Vagina (tissue), 2 donors: ENCODE measurements at regions not wholly inside any gene's neighbourhood (a gene's known extent, or its start where the extent isn't known, plus 50 kb on each side); places are given as distances from the start of the nearest gene placed in this dataset.

Experiments used
- DNase-seq, 2 donors: peaks; one replicate each; pipeline ENCODE4 v3.0.0-alpha.2; 2017; ENCODE audit errors: extremely low spot score in 2 of 2
- H3K27ac ChIP-seq: fragments of 200-600 bp; sonication (generic); one replicate; pipeline ENCODE4 v1.5.1; 2019
- H3K27me3 ChIP-seq: fragments of 200-600 bp; sonication (generic); one replicate; pipeline ENCODE4 v1.5.1; 2019
- H3K36me3 ChIP-seq, 2 donors: fragments of 200-600 bp; sonication (generic); one replicate each; pipeline ENCODE4 v1.5.1; 2017 to 2019
- H3K4me1 ChIP-seq: fragments of 200-600 bp; sonication (generic); one replicate; pipeline ENCODE4 v1.5.1; 2019
- H3K4me3 ChIP-seq, 2 donors: fragments of 200-600 bp; sonication (generic); 1 replicate in 1 of 2; 2 replicates in 1 of 2; pipeline ENCODE4 v1.5.1; 2016 to 2019
- H3K9me3 ChIP-seq: fragments of 200-600 bp; sonication (generic); one replicate; pipeline ENCODE4 v1.5.1; 2019
- CTCF ChIP-seq, 3 experiments: fragments of 450-650 bp in 2 of 3; fragments of 200-600 bp in 1 of 3; sonication (generic) in 1 of 3; IDR thresholded peaks; one replicate each; pipeline ENCODE4 v1.5.1; 2017 to 2019; ENCODE audit warnings: antibody characterized with exemption in 3 of 3, mild to moderate bottlenecking in 2 of 3, moderate library complexity in 2 of 3
- POLR2A ChIP-seq, 2 donors: fragments of 450-650 bp; IDR thresholded peaks; one replicate each; pipeline ENCODE4 v1.6.1; 2017; ENCODE audit warnings: antibody characterized with exemption in 2 of 2, mild to moderate bottlenecking in 2 of 2, moderate library complexity in 2 of 2
- POLR2AphosphoS5 ChIP-seq, 2 donors: sonication (generic); formaldehyde crosslinking; IDR thresholded peaks; one replicate each; pipeline ENCODE4 v1.9.0; 2017; ENCODE audit warnings: antibody characterized with exemption in 2 of 2, mild to moderate bottlenecking in 2 of 2, low read depth in 1 of 2; ENCODE audit not compliant: insufficient read depth in 1 of 2
- intact Hi-C: fragments of 100-400 bp; cut with DNase I; formaldehyde crosslinking; loops from one replicate; pipeline ENCODE4 v1.15.1; 2023

GRCh38 chr15:93585012-93585411, 496.0 kb upstream of the RGMA start:
- intact Hi-C loops, result no loop called here
- no peak for DNase-seq

DNA sequence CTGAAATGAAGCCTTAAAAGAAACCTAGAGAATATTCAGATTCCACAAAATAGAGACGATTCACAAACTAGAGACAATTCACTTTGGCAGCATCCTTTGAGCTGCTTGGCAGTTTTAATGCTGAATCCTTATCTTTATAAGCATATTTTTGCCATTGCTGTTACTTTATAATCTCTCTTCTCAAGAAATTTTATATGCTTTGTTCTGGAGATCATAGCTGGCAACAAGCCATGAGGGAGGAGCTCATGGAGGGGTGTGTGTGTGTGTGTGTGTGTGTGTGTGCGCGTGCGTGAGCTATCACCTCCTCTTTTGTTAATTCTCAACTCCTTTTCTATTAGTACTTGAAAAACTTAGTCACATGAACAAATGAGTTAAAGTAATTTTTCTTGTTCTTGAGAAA, 495.0 kb upstream of the RGMA start:
- Histone ChIP-seq H3K4me3 (no peak overlapping the region), H3K27me3 (no peaks in the 10 kb centered on the region), H3K9me3 (no peaks in the 10 kb centered on the region), H3K27ac (no peak overlapping the region), H3K4me1 (no peaks in the 10 kb centered on the region), H3K36me3 (no peaks in the 10 kb centered on the region)
- peak in 1 of 2 donors; percentile 32 for DNase-seq
- intact Hi-C loops, result no loop called here
- TF ChIP-seq CTCF (IDR thresholded peaks at IDR 0.05) (no peak), POLR2A (IDR thresholded peaks at IDR 0.05) (no peak), POLR2AphosphoS5 (IDR thresholded peaks at IDR 0.05; ENCODE audit: insufficient read depth in 1 of 2, low read depth in 1 of 2) (no peak)

More at GRCh38 chr15:93585012-93585411, 496.0 kb upstream of the RGMA start:
- no peaks in the 10 kb centered on the region for H3K9me3 ChIP-seq
- no peaks in the 10 kb centered on the region for H3K4me1 ChIP-seq
- no peaks in the 10 kb centered on the region for H3K27me3 ChIP-seq
- no peak overlapping the region for H3K27ac ChIP-seq
- no peak overlapping the region for H3K4me3 ChIP-seq
- no peak for TF ChIP-seq CTCF (IDR thresholded peaks at IDR 0.05)
- H3K36me3 ChIP-seq, result no peaks in the 10 kb centered on the region

DNA sequence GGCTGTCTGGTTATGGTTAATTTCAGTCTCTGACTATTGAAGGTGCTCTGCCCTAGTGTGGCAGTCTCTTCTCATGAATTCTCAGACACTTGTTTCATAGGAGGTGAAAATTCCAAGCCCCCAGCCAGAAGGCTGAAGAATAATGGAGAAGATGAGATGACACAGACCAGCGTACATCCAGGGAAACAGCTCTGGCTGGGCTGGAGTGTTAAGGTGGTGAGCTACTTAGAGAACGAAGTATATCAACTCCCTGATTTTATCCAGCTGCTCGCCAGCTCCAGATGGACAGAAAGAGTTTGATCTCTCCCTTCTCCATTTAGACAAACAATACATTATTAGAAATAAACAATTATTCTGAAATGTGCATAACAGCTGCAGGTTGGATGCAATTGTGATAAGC, 494.5 kb upstream of the RGMA start:
- H3K27ac ChIP-seq, result no peak overlapping the region
- H3K4me1 ChIP-seq, result no peaks in the 10 kb centered on the region
- no peak overlapping the region for H3K4me3 ChIP-seq
- no peaks in the 10 kb centered on the region for H3K27me3 ChIP-seq
- DNase-seq, result no peak
- no peaks in the 10 kb centered on the region for H3K36me3 ChIP-seq
- TF ChIP-seq POLR2A (IDR thresholded peaks at IDR 0.05) (no peak), POLR2AphosphoS5 (IDR thresholded peaks at IDR 0.05; ENCODE audit: insufficient read depth in 1 of 2, low read depth in 1 of 2) (no peak), CTCF (IDR thresholded peaks at IDR 0.05) (no peak)
- H3K9me3 ChIP-seq, result no peaks in the 10 kb centered on the region
- intact Hi-C loops, result no loop called here

GRCh38 chr15:93570527-93570926, 481.5 kb upstream of the RGMA start:
- no peak overlapping the region for H3K4me3 ChIP-seq
- DNase-seq, result no peak
- H3K4me1 ChIP-seq, result peaks cover 10% of the 10 kb centered on the region
- H3K9me3 ChIP-seq, result no peaks in the 10 kb centered on the region
- H3K36me3 ChIP-seq, result no peaks in the 10 kb centered on the region
- no peak overlapping the region for H3K27ac ChIP-seq
- intact Hi-C loops, result no loop called here
- TF ChIP-seq POLR2AphosphoS5 (IDR thresholded peaks at IDR 0.05; ENCODE audit: insufficient read depth in 1 of 2, low read depth in 1 of 2) (no peak), POLR2A (IDR thresholded peaks at IDR 0.05) (no peak), CTCF (IDR thresholded peaks at IDR 0.05) (no peak)
- H3K27me3 ChIP-seq, result no peaks in the 10 kb centered on the region

DNA sequence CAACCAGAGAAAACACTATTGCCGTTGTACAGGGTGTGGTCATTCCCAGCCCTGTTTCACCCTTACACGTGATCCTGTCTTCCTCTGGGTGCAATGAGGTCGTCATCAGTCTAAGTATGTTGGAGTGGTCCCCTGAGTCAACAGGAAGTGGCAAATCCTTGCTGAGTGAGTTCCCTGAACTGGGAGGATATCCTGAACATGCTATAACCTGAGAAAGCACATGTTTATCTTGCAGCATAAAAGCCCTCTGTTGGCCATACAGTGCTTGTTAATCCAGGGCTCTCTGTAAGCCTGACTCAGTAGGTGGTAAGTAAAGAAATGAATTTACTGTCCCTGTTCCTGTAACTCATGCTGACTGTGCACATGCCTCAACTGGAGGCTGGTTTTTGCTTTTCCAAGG, 477.8 kb upstream of the RGMA start:
- no peaks in the 10 kb centered on the region for H3K36me3 ChIP-seq
- peaks cover 10% of the 10 kb centered on the region for H3K4me1 ChIP-seq
- no peak for TF ChIP-seq CTCF (IDR thresholded peaks at IDR 0.05)
- TF ChIP-seq POLR2AphosphoS5 (IDR thresholded peaks at IDR 0.05; ENCODE audit: insufficient read depth in 1 of 2, low read depth in 1 of 2), result peak in 1 of 2 donors; percentile 84
- TF ChIP-seq POLR2A (IDR thresholded peaks at IDR 0.05), result no peak
- no peaks in the 10 kb centered on the region for H3K9me3 ChIP-seq
- intact Hi-C loops, result no loop called here
- DNase-seq, result no peak
- H3K4me3 ChIP-seq, result no peak overlapping the region
- no peak overlapping the region for H3K27ac ChIP-seq
- H3K27me3 ChIP-seq, result no peaks in the 10 kb centered on the region
